HEK293 (cell line): ENCODE measurements at regions not wholly inside any gene's neighbourhood (a gene's known extent, or its start where the extent isn't known, plus 50 kb on each side); places are given as distances from the start of the nearest gene placed in this dataset.

Experiments
- CTCF ChIP-seq: fragments of 450-650 bp; formaldehyde crosslinking; IDR thresholded peaks from 2 replicates; pipeline ENCODE4 v1.5.1; 2016; ENCODE audit warnings: missing biosample characterization, missing genetic modification characterization
- ELK4 ChIP-seq: IDR thresholded peaks from 2 replicates; pipeline ENCODE4 v1.6.1; 2011; ENCODE audit warnings: mild to moderate bottlenecking, low read depth, low read length, borderline replicate concordance
- KLF7 ChIP-seq: fragments of 450-650 bp; formaldehyde crosslinking; IDR thresholded peaks from 2 replicates; pipeline ENCODE4 v1.5.1; 2016; ENCODE audit warnings: missing biosample characterization, missing genetic modification characterization, borderline replicate concordance
- KLF9 ChIP-seq: fragments of 450-650 bp; formaldehyde crosslinking; IDR thresholded peaks from 2 replicates; pipeline ENCODE4 v1.5.1; 2016; ENCODE audit warnings: missing biosample characterization, missing genetic modification characterization, low read depth
- MYNN ChIP-seq: fragments of 450-650 bp; formaldehyde crosslinking; IDR thresholded peaks from 2 replicates; pipeline ENCODE4 v1.5.1; 2016; ENCODE audit warnings: missing biosample characterization, missing genetic modification characterization, borderline replicate concordance
- PRDM6 ChIP-seq: fragments of 450-650 bp; formaldehyde crosslinking; IDR thresholded peaks from 2 replicates; pipeline ENCODE4 v1.5.1; 2017; ENCODE audit warnings: missing biosample characterization, missing genetic modification characterization
- ZBTB8A ChIP-seq: fragments of 450-650 bp; formaldehyde crosslinking; IDR thresholded peaks from 2 replicates; pipeline ENCODE4 v1.5.1; 2016; ENCODE audit warnings: missing biosample characterization, missing genetic modification characterization
- ZNF132 ChIP-seq: fragments of 450-650 bp; formaldehyde crosslinking; IDR thresholded peaks from 2 replicates; pipeline ENCODE4 v1.5.1; 2017; ENCODE audit warnings: missing biosample characterization, missing genetic modification characterization, borderline replicate concordance
- ZNF157 ChIP-seq: fragments of 450-650 bp; formaldehyde crosslinking; IDR thresholded peaks from 2 replicates; pipeline ENCODE4 v1.5.1; 2016; ENCODE audit warnings: missing biosample characterization, missing genetic modification characterization
- ZNF175 ChIP-seq: fragments of 450-650 bp; formaldehyde crosslinking; IDR thresholded peaks from 2 replicates; pipeline ENCODE4 v1.5.1; 2016; ENCODE audit warnings: missing biosample characterization, missing genetic modification characterization
- ZNF24 ChIP-seq: fragments of 450-650 bp; formaldehyde crosslinking; IDR thresholded peaks from 2 replicates; pipeline ENCODE4 v1.5.1; 2016; ENCODE audit warnings: missing biosample characterization, missing genetic modification characterization
- ZNF423 ChIP-seq: fragments of 450-650 bp; formaldehyde crosslinking; IDR thresholded peaks from 2 replicates; pipeline ENCODE4 v1.5.1; 2016; ENCODE audit warnings: missing biosample characterization, missing genetic modification characterization
- ZNF561 ChIP-seq: fragments of 450-650 bp; IDR thresholded peaks from 2 replicates; pipeline ENCODE4 v1.5.1; 2018; ENCODE audit warnings: missing biosample characterization, missing genetic modification characterization, borderline replicate concordance
- ZNF621 ChIP-seq: fragments of 450-650 bp; formaldehyde crosslinking; IDR thresholded peaks from 2 replicates; pipeline ENCODE4 v1.5.1; 2017; ENCODE audit warnings: missing biosample characterization, missing genetic modification characterization

- no peak for TF ChIP-seq ZBTB8A (tag by site-specific recombination)
- TF ChIP-seq ZNF24 (tag by site-specific recombination) = no peak
- no peak for TF ChIP-seq MYNN (tag by site-specific recombination)
- no peak for TF ChIP-seq ZNF561 (tag by site-specific recombination)
- TF ChIP-seq PRDM6 = no peak
- TF ChIP-seq CTCF (tag by site-specific recombination) = no peak
- no peak for TF ChIP-seq ZNF175
- no peak for TF ChIP-seq ELK4
- TF ChIP-seq KLF7 (tag by site-specific recombination) = no peak
- TF ChIP-seq ZNF423 = no peak
- no peak for TF ChIP-seq ZNF621
- no peak for TF ChIP-seq ZNF157
- no peak for TF ChIP-seq KLF9 (tag by site-specific recombination)
- no peak for TF ChIP-seq ZNF132 (tag by site-specific recombination)
These were observed 484.0 kb upstream of the MAP2 start for GRCh38 chr2:208939852-208940251.
